IMR-90 (cell line): ENCODE measurements at regions not wholly inside any gene's neighbourhood (a gene's known extent, or its start where the extent isn't known, plus 50 kb on each side); places are given as distances from the start of the nearest gene placed in this dataset.
A peak's percentile ranks its signal among the peaks of the same experiment; 100 is the strongest.

Experiments
- ATAC-seq: fragments of 200-7000 bp; cut with Tn5 transposase; 2 replicates; pipeline ENCODE4 v1.9.1; 2020; ENCODE audit warnings: low read depth, mild to moderate bottlenecking, moderate library complexity
- BruUV-seq: library from RNA; stranded (reverse); fragments of 400-500 nt; replicated peaks from 2 replicates; lab custom pipeline; 2021; lab: Mats Ljungman, UMichigan
- CTCF ChIA-PET: fragments of 300-600 bp; formaldehyde crosslinking; extraction: SDS; loops from one replicate; lab custom pipeline; 2021; ENCODE audit warnings: antibody characterized with exemption; lab: Yijun Ruan, JAX
- POLR2A ChIA-PET: fragments of 300-600 bp; sonication (Branson Sonifier 250); formaldehyde crosslinking; loops from one replicate; lab custom pipeline; 2022; ENCODE audit warnings: antibody characterized with exemption; ENCODE audit not compliant: unreplicated experiment; lab: Charles Lee
- DNase-seq: peaks from one replicate; pipeline ENCODE4 v3.0.0; 2013
- H2AFZ ChIP-seq: replicated peaks from 2 replicates; pipeline ENCODE3; 2013; ENCODE audit warnings: low read length, mild to moderate bottlenecking; ENCODE audit not compliant: poor library complexity
- H2AK5ac ChIP-seq: 2 replicates; pipeline ENCODE4 v1.6.1; 2013; ENCODE audit warnings: low read depth, low read length, inconsistent platforms
- H2AK9ac ChIP-seq: replicated peaks from 2 replicates; pipeline ENCODE3; 2013; ENCODE audit warnings: mild to moderate bottlenecking, low read depth, low read length, moderate library complexity; ENCODE audit not compliant: poor library complexity
- H2BK120ac ChIP-seq: 2 replicates; pipeline ENCODE4 v1.6.1; 2013; ENCODE audit warnings: low read depth, low read length, inconsistent platforms
- H2BK15ac ChIP-seq: 3 replicates; pipeline ENCODE4 v1.6.1; 2013; ENCODE audit warnings: low read depth, low read length, inconsistent platforms
- H2BK20ac ChIP-seq: 2 replicates; pipeline ENCODE4 v1.6.1; 2013; ENCODE audit warnings: low read depth, mild to moderate bottlenecking, inconsistent platforms, low read length, moderate library complexity
- H2BK5ac ChIP-seq: 2 replicates; pipeline ENCODE4 v1.6.1; 2013; ENCODE audit warnings: mild to moderate bottlenecking, low read depth, low read length, inconsistent platforms; ENCODE audit not compliant: poor library complexity, severe bottlenecking
- H3K14ac ChIP-seq: replicated peaks from 2 replicates; pipeline ENCODE4 v1.6.1; 2013; ENCODE audit warnings: low read depth, low read length, inconsistent platforms
- H3K18ac ChIP-seq: 2 replicates; pipeline ENCODE4 v1.6.1; 2013; ENCODE audit warnings: low read depth, low read length, control low read depth
- H3K23ac ChIP-seq: 2 replicates; pipeline ENCODE4 v1.6.1; 2013; ENCODE audit warnings: low read depth, low read length, inconsistent platforms
- H3K27ac ChIP-seq: 2 replicates; pipeline ENCODE4 v1.5.1; 2013; ENCODE audit warnings: mild to moderate bottlenecking, control low read depth, low read length; ENCODE audit not compliant: insufficient read depth
- H3K27me3 ChIP-seq: 2 replicates; pipeline ENCODE4 v1.6.1; 2013; ENCODE audit warnings: low read length; ENCODE audit not compliant: control insufficient read depth, insufficient read depth
- H3K36me3 ChIP-seq: 2 replicates; pipeline ENCODE4 v1.6.1; 2013; ENCODE audit warnings: low read length, mixed read lengths; ENCODE audit not compliant: control insufficient read depth, insufficient read depth
- H3K4ac ChIP-seq: 2 replicates; pipeline ENCODE4 v1.6.1; 2013; ENCODE audit warnings: low read depth, low read length, inconsistent platforms
- H3K4me1 ChIP-seq: 2 replicates; pipeline ENCODE4 v1.6.1; 2013; ENCODE audit warnings: low read length, mixed read lengths; ENCODE audit not compliant: control insufficient read depth, insufficient read depth
- H3K4me2 ChIP-seq: 2 replicates; pipeline ENCODE4 v1.6.1; 2013; ENCODE audit warnings: low read depth, mild to moderate bottlenecking, control low read depth, low read length, moderate library complexity
- H3K4me3 ChIP-seq: 2 replicates; pipeline ENCODE4 v1.5.1; 2013; ENCODE audit warnings: low read depth, mild to moderate bottlenecking, control low read depth, low read length, moderate library complexity; ENCODE audit not compliant: insufficient read depth
- H3K56ac ChIP-seq: 2 replicates; pipeline ENCODE4 v1.6.1; 2013; ENCODE audit warnings: low read length, inconsistent platforms; ENCODE audit not compliant: insufficient read depth; ENCODE audit errors: extremely low read depth
- H3K79me1 ChIP-seq, 2 experiments: 2 replicates each; pipeline ENCODE4 v1.6.1; 2013; ENCODE audit warnings: low read length in 2 of 2, inconsistent platforms in 1 of 2, low read depth in 1 of 2
- H3K9ac ChIP-seq: 2 replicates; pipeline ENCODE4 v1.6.1; 2013; ENCODE audit warnings: low read depth, low read length, control low read depth
- H3K9me1 ChIP-seq: 2 replicates; pipeline ENCODE4 v1.6.1; 2013; ENCODE audit warnings: low read length, inconsistent platforms; ENCODE audit not compliant: insufficient read depth
- H3K9me3 ChIP-seq: 2 replicates; pipeline ENCODE4 v1.6.1; 2013; ENCODE audit warnings: low read length; ENCODE audit not compliant: control insufficient read depth, insufficient read depth
- H4K20me1 ChIP-seq: 2 replicates; pipeline ENCODE4 v1.6.1; 2013; ENCODE audit warnings: low read length, inconsistent platforms; ENCODE audit not compliant: insufficient read depth
- H4K5ac ChIP-seq: 2 replicates; pipeline ENCODE4 v1.6.1; 2013; ENCODE audit warnings: mild to moderate bottlenecking, low read depth, low read length, control low read depth
- H4K8ac ChIP-seq, 2 experiments: 2 replicates each; pipeline ENCODE4 v1.6.1; 2013; ENCODE audit warnings: low read depth in 2 of 2, low read length in 2 of 2, control low read depth in 1 of 2, inconsistent platforms in 1 of 2
- H4K91ac ChIP-seq: 2 replicates; pipeline ENCODE4 v1.6.1; 2013; ENCODE audit warnings: low read depth, low read length, inconsistent platforms; ENCODE audit not compliant: insufficient read depth
- BHLHE40 ChIP-seq: fragments of 150-350 bp; IDR thresholded peaks from 2 replicates; pipeline ENCODE4 v1.6.1; 2016; ENCODE audit warnings: mild to moderate bottlenecking, low read depth, low read length
- CEBPB ChIP-seq: IDR thresholded peaks from 2 replicates; pipeline ENCODE4 v1.6.1; 2012; ENCODE audit warnings: low read depth, low read length, improper control_type of control experiment
- CHD1 ChIP-seq: IDR thresholded peaks from 2 replicates; pipeline ENCODE4 v1.6.1; 2012; ENCODE audit warnings: low read depth, low read length, improper control_type of control experiment
- CTCF ChIP-seq: conservative IDR thresholded peaks from 2 replicates; pipeline ENCODE4 v1.5.1; 2012; ENCODE audit warnings: mild to moderate bottlenecking, low read depth, low read length, improper control_type of control experiment
- ELK1 ChIP-seq: fragments of 150-350 bp; IDR thresholded peaks from 2 replicates; pipeline ENCODE4 v1.6.1; 2016; ENCODE audit warnings: low read depth, mild to moderate bottlenecking, low read length, moderate library complexity, borderline replicate concordance
- FOS ChIP-seq: fragments of 150-350 bp; IDR thresholded peaks from 2 replicates; pipeline ENCODE4 v1.6.1; 2016; ENCODE audit warnings: low read depth, low read length
- MAFK ChIP-seq: IDR thresholded peaks from 2 replicates; pipeline ENCODE4 v1.6.1; 2012; ENCODE audit warnings: low read depth, low read length, improper control_type of control experiment
- MAZ ChIP-seq: IDR thresholded peaks from 2 replicates; pipeline ENCODE4 v1.6.1; 2012; ENCODE audit warnings: low read depth, mild to moderate bottlenecking, low read length, improper control_type of control experiment, moderate library complexity, borderline replicate concordance
- MXI1 ChIP-seq: IDR thresholded peaks from 2 replicates; pipeline ENCODE4 v1.6.1; 2012; ENCODE audit warnings: low read depth, mild to moderate bottlenecking, low read length, moderate library complexity, borderline replicate concordance
- NFE2L2 ChIP-seq: fragments of 150-350 bp; IDR thresholded peaks from 2 replicates; pipeline ENCODE4 v1.6.1; 2016; ENCODE audit warnings: low read depth, mild to moderate bottlenecking, low read length
- POLR2A ChIP-seq: IDR thresholded peaks from 2 replicates; pipeline ENCODE4 v1.6.1; 2012; ENCODE audit warnings: mild to moderate bottlenecking, low read depth, low read length
- RAD21 ChIP-seq: IDR thresholded peaks from 2 replicates; pipeline ENCODE4 v1.6.1; 2012; ENCODE audit warnings: low read length, improper control_type of control experiment
- RCOR1 ChIP-seq: IDR thresholded peaks from 2 replicates; pipeline ENCODE4 v1.6.1; 2012; ENCODE audit warnings: mild to moderate bottlenecking, low read length, improper control_type of control experiment; ENCODE audit not compliant: insufficient replicate concordance
- RFX5 ChIP-seq: IDR thresholded peaks from 2 replicates; pipeline ENCODE4 v1.8.0; 2012; ENCODE audit warnings: low read depth, mild to moderate bottlenecking, low read length, moderate library complexity
- USF2 ChIP-seq: fragments of 150-350 bp; IDR thresholded peaks from 2 replicates; pipeline ENCODE4 v1.6.1; 2017; ENCODE audit warnings: mild to moderate bottlenecking, antibody characterized with exemption, low read length, low read depth
- WGBS, 2 experiments: methylation state at CpG; one replicate each; pipeline versions ENCODE4 v1.1.5 to v1.1.7; 2013; ENCODE audit warnings: missing lambda C conversion rate in 2 of 2; ENCODE audit not compliant: insufficient read length in 1 of 2; ENCODE audit errors: extremely low coverage in 2 of 2; 5-methylcytosine and 5-hydroxymethylcytosine counted together
- dilution Hi-C: fragments of 300-500 bp; cut with HindIII; formaldehyde crosslinking; loops from one replicate; pipeline ENCODE4 v1.14.3; 2018; ENCODE audit warnings: low sequenced_read_pairs; ENCODE audit not compliant: unreplicated experiment
- in situ Hi-C: fragments of 300-500 bp; cut with MboI; formaldehyde crosslinking; loops from 3 replicates; pipeline ENCODE4 v1.14.3; 2019; ENCODE audit warnings: low sequenced_read_pairs, inconsistent platforms, mixed read lengths
- intact Hi-C: fragments of 100-400 bp; cut with micrococcal nuclease; formaldehyde crosslinking; loops from 2 replicates; pipeline ENCODE4 v1.10.0; 2022

- H3K4me1 ChIP-seq, result peaks cover 30% of the 10 kb centered on the region
- peak overlapping the region; percentile 89 for H2AK5ac ChIP-seq
- no peaks in the 10 kb centered on the region for H3K9me3 ChIP-seq
- H3K14ac ChIP-seq, result peak overlapping the region; percentile 89
- intact Hi-C loops, result no loop called here
- no peaks in the 10 kb centered on the region for H3K79me1 ChIP-seq
- 0 out of 2 replicates have a peak overlapping the region, but pooled peaks have one; percentile 5 for H3K56ac ChIP-seq
- H2BK20ac ChIP-seq, result peak overlapping the region; percentile 92
- dilution Hi-C loops, result no loop called here
- DNase-seq (peak; percentile 77), ATAC-seq (no peak)
- ChIA-PET POLR2A (no interaction called here), CTCF (interaction anchor here (0.6 kb wide), 2 partner anchors 53 to 173 kb away, joined by 3 to 5 read pairs; no protein-coding TSS in a partner anchor)
- H3K36me3 ChIP-seq, result no peaks in the 10 kb centered on the region
- peak overlapping the region; percentile 77 for H3K23ac ChIP-seq
- H3K4me3 ChIP-seq, result no peak overlapping the region
- H2BK120ac ChIP-seq, result peak overlapping the region; percentile 93
- H4K5ac ChIP-seq, result peak overlapping the region; percentile 93
- peak overlapping the region; percentile 95 for H3K18ac ChIP-seq
- no TSS peak for BruUV-seq
- H4K8ac ChIP-seq, result peak overlapping the region; percentile 29 to 68
- H2AFZ ChIP-seq, result peak overlapping the region; percentile 70
- in situ Hi-C loops, result no loop called here
- peak overlapping the region; percentile 59 for H2AK9ac ChIP-seq
- H2BK15ac ChIP-seq, result peak overlapping the region; percentile 94
- H4K91ac ChIP-seq, result peak overlapping the region; percentile 87
- peaks cover 15% of the 10 kb centered on the region for H3K9me1 ChIP-seq
- H4K20me1 ChIP-seq, result no peaks in the 10 kb centered on the region
- H3K4me2 ChIP-seq, result no peak overlapping the region
- no CpG with 5 or more reads among the region's 2 CpGs for WGBS, 2 experiments
- peak overlapping the region; percentile 62 for H2BK5ac ChIP-seq
- peak overlapping the region; percentile 73 for H3K27ac ChIP-seq
- no peak overlapping the region for H3K9ac ChIP-seq
- H3K27me3 ChIP-seq, result no peaks in the 10 kb centered on the region
- H3K4ac ChIP-seq, result peak overlapping the region; percentile 88
- TF ChIP-seq POLR2A, result no peak
- no peak for TF ChIP-seq RAD21
- no peak for TF ChIP-seq RCOR1
- no peak for TF ChIP-seq CTCF
- TF ChIP-seq CEBPB, result no peak
- no peak for TF ChIP-seq MAFK
- no peak for TF ChIP-seq USF2
- no peak for TF ChIP-seq CHD1
- no peak for TF ChIP-seq ELK1
- TF ChIP-seq FOS, result no peak
- no peak for TF ChIP-seq MAZ
- TF ChIP-seq BHLHE40, result no peak; the same call in 1 of the 2 replicates
- TF ChIP-seq MXI1, result no peak
- no peak for TF ChIP-seq NFE2L2
- no peak for TF ChIP-seq RFX5
These were observed 485.4 kb upstream of the USP24 start for GRCh38 chr1:55700359-55701130.
